ENCODE measurements at regions not wholly inside any gene's neighbourhood (a gene's known extent, or its start where the extent isn't known, plus 50 kb on each side); places are given as distances from the start of the nearest gene placed in this dataset.

DNA sequence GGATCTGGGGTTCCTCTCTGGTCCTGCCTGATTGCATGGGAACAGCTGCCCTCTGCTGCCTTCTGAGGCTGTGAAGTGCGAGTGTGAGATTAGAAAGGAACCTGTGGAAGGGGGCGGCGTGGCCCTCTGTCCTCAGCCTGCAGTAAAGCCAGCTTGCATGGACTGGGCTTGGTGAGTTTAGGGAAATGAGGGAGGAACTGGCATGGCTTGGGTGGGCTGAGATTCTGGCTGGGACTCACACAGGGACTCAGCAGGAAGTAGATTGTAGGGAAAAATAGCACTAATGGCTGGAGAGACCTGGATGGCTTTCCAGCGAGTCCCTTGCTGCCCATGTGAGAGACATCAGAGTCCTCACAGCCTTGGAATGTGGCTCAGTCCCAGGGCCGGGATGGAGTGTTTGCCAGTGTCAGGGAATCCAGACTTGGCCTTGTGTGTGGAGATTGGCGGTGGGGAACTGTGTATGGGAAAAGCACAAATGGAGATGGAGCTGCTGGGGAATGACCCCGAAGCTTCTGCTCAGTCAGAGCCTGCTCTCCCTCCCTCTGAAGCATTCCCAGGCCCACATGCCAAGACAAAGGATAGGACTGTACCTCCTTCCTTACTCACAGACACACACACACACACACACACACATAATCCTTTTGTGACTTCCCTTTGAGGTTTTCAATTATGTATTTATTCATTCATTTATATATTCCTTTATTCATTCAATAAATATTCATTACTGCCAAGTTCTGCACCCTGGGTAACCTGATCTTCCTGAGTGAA lies 115.4 kb downstream of the ACAA2 start:
- ATAC-seq (peak; percentile 89), DNase-seq (ENCODE audit: low spot score) (peak; percentile 32)
- Histone ChIP-seq H4K20me1 (replicated peaks; ENCODE audit: insufficient read depth) (no peaks in the 10 kb centered on the region), H3K4me2 (no peak overlapping the region), H3K9me2 (ENCODE audit: insufficient read depth) (no peaks in the 10 kb centered on the region), H3K27ac (ENCODE audit: low read depth) (no peak overlapping the region), H3F3A (replicated peaks; ENCODE audit: low read depth) (no peaks in the 10 kb centered on the region), H3K4me1 (ENCODE audit: insufficient read depth) (no peaks in the 10 kb centered on the region; the same call in 1 of the 2 replicates), H2AFZ (peak overlapping the region; percentile 89; the same call in 1 of the 2 replicates), H3K36me3 (ENCODE audit: insufficient read depth) (no peaks in the 10 kb centered on the region), H3K27me3 (ENCODE audit: insufficient read depth) (no peaks in the 10 kb centered on the region), H3K4me3 (no peak overlapping the region), H3K79me2 (replicated peaks; ENCODE audit: insufficient read depth) (no peaks in the 10 kb centered on the region)
- no peaks in the 10 kb centered on the region for H3K9me3 Mint-ChIP-seq
- no peaks in the 10 kb centered on the region for H3K36me3 Mint-ChIP-seq (ENCODE audit: low read depth)
- no peak overlapping the region for H3K27ac Mint-ChIP-seq
- H3K4me1 Mint-ChIP-seq = peaks cover 28% of the 10 kb centered on the region
- H3K27me3 Mint-ChIP-seq (ENCODE audit: insufficient read depth, low read depth, poor library complexity) = peaks cover 5% of the 10 kb centered on the region
- TF ChIP-seq, protein P1, sequence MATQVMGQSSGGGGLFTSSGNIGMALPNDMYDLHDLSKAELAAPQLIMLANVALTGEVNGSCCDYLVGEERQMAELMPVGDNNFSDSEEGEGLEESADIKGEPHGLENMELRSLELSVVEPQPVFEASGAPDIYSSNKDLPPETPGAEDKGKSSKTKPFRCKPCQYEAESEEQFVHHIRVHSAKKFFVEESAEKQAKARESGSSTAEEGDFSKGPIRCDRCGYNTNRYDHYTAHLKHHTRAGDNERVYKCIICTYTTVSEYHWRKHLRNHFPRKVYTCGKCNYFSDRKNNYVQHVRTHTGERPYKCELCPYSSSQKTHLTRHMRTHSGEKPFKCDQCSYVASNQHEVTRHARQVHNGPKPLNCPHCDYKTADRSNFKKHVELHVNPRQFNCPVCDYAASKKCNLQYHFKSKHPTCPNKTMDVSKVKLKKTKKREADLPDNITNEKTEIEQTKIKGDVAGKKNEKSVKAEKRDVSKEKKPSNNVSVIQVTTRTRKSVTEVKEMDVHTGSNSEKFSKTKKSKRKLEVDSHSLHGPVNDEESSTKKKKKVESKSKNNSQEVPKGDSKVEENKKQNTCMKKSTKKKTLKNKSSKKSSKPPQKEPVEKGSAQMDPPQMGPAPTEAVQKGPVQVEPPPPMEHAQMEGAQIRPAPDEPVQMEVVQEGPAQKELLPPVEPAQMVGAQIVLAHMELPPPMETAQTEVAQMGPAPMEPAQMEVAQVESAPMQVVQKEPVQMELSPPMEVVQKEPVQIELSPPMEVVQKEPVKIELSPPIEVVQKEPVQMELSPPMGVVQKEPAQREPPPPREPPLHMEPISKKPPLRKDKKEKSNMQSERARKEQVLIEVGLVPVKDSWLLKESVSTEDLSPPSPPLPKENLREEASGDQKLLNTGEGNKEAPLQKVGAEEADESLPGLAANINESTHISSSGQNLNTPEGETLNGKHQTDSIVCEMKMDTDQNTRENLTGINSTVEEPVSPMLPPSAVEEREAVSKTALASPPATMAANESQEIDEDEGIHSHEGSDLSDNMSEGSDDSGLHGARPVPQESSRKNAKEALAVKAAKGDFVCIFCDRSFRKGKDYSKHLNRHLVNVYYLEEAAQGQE (IDR thresholded peaks at IDR 0.05; ENCODE audit: unreplicated experiment) = no peak
- TF ChIP-seq, protein P2, sequence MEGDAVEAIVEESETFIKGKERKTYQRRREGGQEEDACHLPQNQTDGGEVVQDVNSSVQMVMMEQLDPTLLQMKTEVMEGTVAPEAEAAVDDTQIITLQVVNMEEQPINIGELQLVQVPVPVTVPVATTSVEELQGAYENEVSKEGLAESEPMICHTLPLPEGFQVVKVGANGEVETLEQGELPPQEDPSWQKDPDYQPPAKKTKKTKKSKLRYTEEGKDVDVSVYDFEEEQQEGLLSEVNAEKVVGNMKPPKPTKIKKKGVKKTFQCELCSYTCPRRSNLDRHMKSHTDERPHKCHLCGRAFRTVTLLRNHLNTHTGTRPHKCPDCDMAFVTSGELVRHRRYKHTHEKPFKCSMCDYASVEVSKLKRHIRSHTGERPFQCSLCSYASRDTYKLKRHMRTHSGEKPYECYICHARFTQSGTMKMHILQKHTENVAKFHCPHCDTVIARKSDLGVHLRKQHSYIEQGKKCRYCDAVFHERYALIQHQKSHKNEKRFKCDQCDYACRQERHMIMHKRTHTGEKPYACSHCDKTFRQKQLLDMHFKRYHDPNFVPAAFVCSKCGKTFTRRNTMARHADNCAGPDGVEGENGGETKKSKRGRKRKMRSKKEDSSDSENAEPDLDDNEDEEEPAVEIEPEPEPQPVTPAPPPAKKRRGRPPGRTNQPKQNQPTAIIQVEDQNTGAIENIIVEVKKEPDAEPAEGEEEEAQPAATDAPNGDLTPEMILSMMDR (conservative IDR thresholded peaks at IDR 0.05; ENCODE audit: low read depth in 2 of 2) = peak in 1 of 2 experiments; percentile 56; a peak in 2 of 4 replicates
- TF ChIP-seq, protein P3, sequence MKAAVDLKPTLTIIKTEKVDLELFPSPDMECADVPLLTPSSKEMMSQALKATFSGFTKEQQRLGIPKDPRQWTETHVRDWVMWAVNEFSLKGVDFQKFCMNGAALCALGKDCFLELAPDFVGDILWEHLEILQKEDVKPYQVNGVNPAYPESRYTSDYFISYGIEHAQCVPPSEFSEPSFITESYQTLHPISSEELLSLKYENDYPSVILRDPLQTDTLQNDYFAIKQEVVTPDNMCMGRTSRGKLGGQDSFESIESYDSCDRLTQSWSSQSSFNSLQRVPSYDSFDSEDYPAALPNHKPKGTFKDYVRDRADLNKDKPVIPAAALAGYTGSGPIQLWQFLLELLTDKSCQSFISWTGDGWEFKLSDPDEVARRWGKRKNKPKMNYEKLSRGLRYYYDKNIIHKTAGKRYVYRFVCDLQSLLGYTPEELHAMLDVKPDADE (IDR thresholded peaks at IDR 0.05) = no peak
- no peak for TF ChIP-seq NANOG (IDR thresholded peaks at IDR 0.05; ENCODE audit: borderline replicate concordance)
- TF ChIP-seq, protein P4, sequence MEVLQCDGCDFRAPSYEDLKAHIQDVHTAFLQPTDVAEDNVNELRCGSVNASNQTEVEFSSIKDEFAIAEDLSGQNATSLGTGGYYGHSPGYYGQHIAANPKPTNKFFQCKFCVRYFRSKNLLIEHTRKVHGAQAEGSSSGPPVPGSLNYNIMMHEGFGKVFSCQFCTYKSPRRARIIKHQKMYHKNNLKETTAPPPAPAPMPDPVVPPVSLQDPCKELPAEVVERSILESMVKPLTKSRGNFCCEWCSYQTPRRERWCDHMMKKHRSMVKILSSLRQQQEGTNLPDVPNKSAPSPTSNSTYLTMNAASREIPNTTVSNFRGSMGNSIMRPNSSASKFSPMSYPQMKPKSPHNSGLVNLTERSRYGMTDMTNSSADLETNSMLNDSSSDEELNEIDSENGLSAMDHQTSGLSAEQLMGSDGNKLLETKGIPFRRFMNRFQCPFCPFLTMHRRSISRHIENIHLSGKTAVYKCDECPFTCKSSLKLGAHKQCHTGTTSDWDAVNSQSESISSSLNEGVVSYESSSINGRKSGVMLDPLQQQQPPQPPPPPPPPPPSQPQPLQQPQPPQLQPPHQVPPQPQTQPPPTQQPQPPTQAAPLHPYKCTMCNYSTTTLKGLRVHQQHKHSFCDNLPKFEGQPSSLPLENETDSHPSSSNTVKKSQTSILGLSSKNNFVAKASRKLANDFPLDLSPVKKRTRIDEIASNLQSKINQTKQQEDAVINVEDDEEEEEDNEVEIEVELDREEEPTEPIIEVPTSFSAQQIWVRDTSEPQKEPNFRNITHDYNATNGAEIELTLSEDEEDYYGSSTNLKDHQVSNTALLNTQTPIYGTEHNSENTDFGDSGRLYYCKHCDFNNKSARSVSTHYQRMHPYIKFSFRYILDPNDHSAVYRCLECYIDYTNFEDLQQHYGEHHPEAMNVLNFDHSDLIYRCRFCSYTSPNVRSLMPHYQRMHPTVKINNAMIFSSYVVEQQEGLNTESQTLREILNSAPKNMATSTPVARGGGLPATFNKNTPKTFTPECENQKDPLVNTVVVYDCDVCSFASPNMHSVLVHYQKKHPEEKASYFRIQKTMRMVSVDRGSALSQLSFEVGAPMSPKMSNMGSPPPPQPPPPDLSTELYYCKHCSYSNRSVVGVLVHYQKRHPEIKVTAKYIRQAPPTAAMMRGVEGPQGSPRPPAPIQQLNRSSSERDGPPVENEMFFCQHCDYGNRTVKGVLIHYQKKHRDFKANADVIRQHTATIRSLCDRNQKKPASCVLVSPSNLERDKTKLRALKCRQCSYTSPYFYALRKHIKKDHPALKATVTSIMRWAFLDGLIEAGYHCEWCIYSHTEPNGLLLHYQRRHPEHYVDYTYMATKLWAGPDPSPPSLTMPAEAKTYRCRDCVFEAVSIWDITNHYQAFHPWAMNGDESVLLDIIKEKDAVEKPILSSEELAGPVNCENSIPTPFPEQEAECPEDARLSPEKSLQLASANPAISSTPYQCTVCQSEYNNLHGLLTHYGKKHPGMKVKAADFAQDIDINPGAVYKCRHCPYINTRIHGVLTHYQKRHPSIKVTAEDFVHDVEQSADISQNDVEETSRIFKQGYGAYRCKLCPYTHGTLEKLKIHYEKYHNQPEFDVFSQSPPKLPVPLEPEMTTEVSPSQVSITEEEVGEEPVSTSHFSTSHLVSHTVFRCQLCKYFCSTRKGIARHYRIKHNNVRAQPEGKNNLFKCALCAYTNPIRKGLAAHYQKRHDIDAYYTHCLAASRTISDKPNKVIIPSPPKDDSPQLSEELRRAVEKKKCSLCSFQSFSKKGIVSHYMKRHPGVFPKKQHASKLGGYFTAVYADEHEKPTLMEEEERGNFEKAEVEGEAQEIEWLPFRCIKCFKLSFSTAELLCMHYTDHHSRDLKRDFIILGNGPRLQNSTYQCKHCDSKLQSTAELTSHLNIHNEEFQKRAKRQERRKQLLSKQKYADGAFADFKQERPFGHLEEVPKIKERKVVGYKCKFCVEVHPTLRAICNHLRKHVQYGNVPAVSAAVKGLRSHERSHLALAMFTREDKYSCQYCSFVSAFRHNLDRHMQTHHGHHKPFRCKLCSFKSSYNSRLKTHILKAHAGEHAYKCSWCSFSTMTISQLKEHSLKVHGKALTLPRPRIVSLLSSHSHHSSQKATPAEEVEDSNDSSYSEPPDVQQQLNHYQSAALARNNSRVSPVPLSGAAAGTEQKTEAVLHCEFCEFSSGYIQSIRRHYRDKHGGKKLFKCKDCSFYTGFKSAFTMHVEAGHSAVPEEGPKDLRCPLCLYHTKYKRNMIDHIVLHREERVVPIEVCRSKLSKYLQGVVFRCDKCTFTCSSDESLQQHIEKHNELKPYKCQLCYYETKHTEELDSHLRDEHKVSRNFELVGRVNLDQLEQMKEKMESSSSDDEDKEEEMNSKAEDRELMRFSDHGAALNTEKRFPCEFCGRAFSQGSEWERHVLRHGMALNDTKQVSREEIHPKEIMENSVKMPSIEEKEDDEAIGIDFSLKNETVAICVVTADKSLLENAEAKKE (CRISPR knock-in tag; IDR thresholded peaks at IDR 0.05) = no peak
- no peak for TF ChIP-seq CREB1 (CRISPR knock-in tag; IDR thresholded peaks at IDR 0.05; ENCODE audit: low read depth)
- no peak overlapping the region for H3K4me3 Mint-ChIP-seq

All from GM23338 (cell line).